GM12892 (cell line): ENCODE measurements at regions not wholly inside any gene's neighbourhood (a gene's known extent, or its start where the extent isn't known, plus 50 kb on each side); places are given as distances from the start of the nearest gene placed in this dataset.

Source experiments
- POLR2A ChIP-seq: IDR thresholded peaks from 2 replicates; pipeline ENCODE4 v1.6.1; 2011; ENCODE audit warnings: low read depth, low read length, control low read depth
- POLR2AphosphoS5 ChIP-seq: IDR thresholded peaks from 2 replicates; pipeline ENCODE4 v1.6.1; 2011; ENCODE audit warnings: low read depth, low read length, control low read depth

- TF ChIP-seq POLR2AphosphoS5 (no peak), POLR2A (no peak)
Measured at GRCh38 chr6:145032562-145033145, 702.7 kb downstream of the EPM2A start.
